Peyer's patch (tissue), 4 donors: ENCODE measurements at regions not wholly inside any gene's neighbourhood (a gene's known extent, or its start where the extent isn't known, plus 50 kb on each side); places are given as distances from the start of the nearest gene placed in this dataset.

ENCODE experiments used
- POLR2A ChIP-seq, 2 donors: fragments of 450-650 bp; IDR thresholded peaks; one replicate each; pipeline ENCODE4 v1.5.1; 2017; ENCODE audit warnings: antibody characterized with exemption in 2 of 2, mild to moderate bottlenecking in 2 of 2, moderate library complexity in 2 of 2
- TF ChIP-seq, protein P1 (sequence below), 6 experiments: fragments of 450-650 bp in 4 of 6; fragments of 200-600 bp in 2 of 6; sonication (generic) in 1 of 6; IDR thresholded peaks; one replicate each; pipeline ENCODE4 v1.5.1; 2017 to 2019; ENCODE audit warnings: antibody characterized with exemption in 6 of 6, mild to moderate bottlenecking in 3 of 6, moderate library complexity in 1 of 6

DNA sequence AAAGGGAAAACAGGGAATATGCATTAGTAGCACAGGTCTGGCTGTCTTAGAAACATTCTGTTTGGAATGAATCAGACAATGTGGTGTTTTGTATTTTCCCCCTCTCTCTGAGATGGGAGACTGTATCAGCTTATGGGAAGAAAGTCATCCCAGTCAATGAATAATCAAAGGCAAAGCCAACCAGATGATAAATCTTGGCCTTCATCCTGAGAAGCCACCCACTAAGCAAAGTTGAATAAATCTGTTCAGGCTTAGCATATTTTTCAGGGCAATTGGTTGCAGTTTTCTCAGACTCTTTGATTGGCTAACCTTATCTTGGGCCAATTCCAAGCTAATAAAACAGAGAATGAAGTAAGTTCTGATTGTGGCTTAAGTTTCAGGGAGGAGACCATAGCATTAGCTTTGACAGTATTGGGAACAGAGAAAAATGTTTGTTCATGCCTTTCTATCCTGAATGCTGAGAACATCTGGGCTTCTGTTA is 63.6 kb upstream of the ARL8B start:
- TF ChIP-seq, protein P1, sequence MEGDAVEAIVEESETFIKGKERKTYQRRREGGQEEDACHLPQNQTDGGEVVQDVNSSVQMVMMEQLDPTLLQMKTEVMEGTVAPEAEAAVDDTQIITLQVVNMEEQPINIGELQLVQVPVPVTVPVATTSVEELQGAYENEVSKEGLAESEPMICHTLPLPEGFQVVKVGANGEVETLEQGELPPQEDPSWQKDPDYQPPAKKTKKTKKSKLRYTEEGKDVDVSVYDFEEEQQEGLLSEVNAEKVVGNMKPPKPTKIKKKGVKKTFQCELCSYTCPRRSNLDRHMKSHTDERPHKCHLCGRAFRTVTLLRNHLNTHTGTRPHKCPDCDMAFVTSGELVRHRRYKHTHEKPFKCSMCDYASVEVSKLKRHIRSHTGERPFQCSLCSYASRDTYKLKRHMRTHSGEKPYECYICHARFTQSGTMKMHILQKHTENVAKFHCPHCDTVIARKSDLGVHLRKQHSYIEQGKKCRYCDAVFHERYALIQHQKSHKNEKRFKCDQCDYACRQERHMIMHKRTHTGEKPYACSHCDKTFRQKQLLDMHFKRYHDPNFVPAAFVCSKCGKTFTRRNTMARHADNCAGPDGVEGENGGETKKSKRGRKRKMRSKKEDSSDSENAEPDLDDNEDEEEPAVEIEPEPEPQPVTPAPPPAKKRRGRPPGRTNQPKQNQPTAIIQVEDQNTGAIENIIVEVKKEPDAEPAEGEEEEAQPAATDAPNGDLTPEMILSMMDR (IDR thresholded peaks at IDR 0.05): no peak
- no peak for TF ChIP-seq POLR2A (IDR thresholded peaks at IDR 0.05)
